ENCODE measurements at regions not wholly inside any gene's neighbourhood (a gene's known extent, or its start where the extent isn't known, plus 50 kb on each side); places are given as distances from the start of the nearest gene placed in this dataset.

GRCh38 chr9:75429531-75430475 is 341.5 kb downstream of the OSTF1 start:
- H3K9ac ChIP-seq, result no peak overlapping the region
- H3K36me3 ChIP-seq (ENCODE audit: insufficient read depth), result no peaks in the 10 kb centered on the region
- H3K4me1 ChIP-seq (ENCODE audit: low read depth, poor library complexity, severe bottlenecking), result no peaks in the 10 kb centered on the region
- no peak for TF ChIP-seq CTCF (conservative IDR thresholded peaks at IDR 0.05; ENCODE audit: low read depth, low read length)
- H3K79me2 ChIP-seq (ENCODE audit: insufficient read depth, low read depth), result no peaks in the 10 kb centered on the region
- no peak overlapping the region for H2AFZ ChIP-seq (ENCODE audit: low read depth)
- H3K27me3 ChIP-seq (ENCODE audit: insufficient read depth, low read depth), result no peaks in the 10 kb centered on the region
- H3K4me3 ChIP-seq (IDR thresholded peaks at IDR 0.05; ENCODE audit: insufficient read depth, low read depth, low read length), result no peak overlapping the region
- H4K20me1 ChIP-seq (ENCODE audit: insufficient read depth), result no peaks in the 10 kb centered on the region
- no peak overlapping the region for H3K4me2 ChIP-seq
- H3K27ac ChIP-seq, result no peak overlapping the region

GRCh38 chr9:75431375-75431774 is 343.1 kb downstream of the OSTF1 start:
- Histone ChIP-seq H3K79me2 (ENCODE audit: insufficient read depth, low read depth) (no peaks in the 10 kb centered on the region), H2AFZ (ENCODE audit: low read depth) (no peak overlapping the region), H3K4me3 (IDR thresholded peaks at IDR 0.05; ENCODE audit: insufficient read depth, low read depth, low read length) (no peak overlapping the region), H3K27me3 (ENCODE audit: insufficient read depth, low read depth) (no peaks in the 10 kb centered on the region), H4K20me1 (ENCODE audit: insufficient read depth) (no peaks in the 10 kb centered on the region), H3K36me3 (ENCODE audit: insufficient read depth) (no peaks in the 10 kb centered on the region), H3K27ac (no peak overlapping the region), H3K4me1 (ENCODE audit: low read depth, poor library complexity, severe bottlenecking) (no peaks in the 10 kb centered on the region), H3K9ac (no peak overlapping the region), H3K4me2 (no peak overlapping the region)
- no peak for TF ChIP-seq CTCF (conservative IDR thresholded peaks at IDR 0.05; ENCODE audit: low read depth, low read length)

GRCh38 chr9:75432386-75432785 is 344.1 kb downstream of the OSTF1 start:
- Histone ChIP-seq H3K4me3 (IDR thresholded peaks at IDR 0.05; ENCODE audit: insufficient read depth, low read depth, low read length) (no peak overlapping the region), H3K27me3 (ENCODE audit: insufficient read depth, low read depth) (no peaks in the 10 kb centered on the region), H3K4me2 (no peak overlapping the region), H3K9ac (no peak overlapping the region), H3K27ac (no peak overlapping the region), H3K79me2 (ENCODE audit: insufficient read depth, low read depth) (no peaks in the 10 kb centered on the region), H4K20me1 (ENCODE audit: insufficient read depth) (no peaks in the 10 kb centered on the region), H3K36me3 (ENCODE audit: insufficient read depth) (no peaks in the 10 kb centered on the region), H3K4me1 (ENCODE audit: low read depth, poor library complexity, severe bottlenecking) (no peaks in the 10 kb centered on the region), H2AFZ (ENCODE audit: low read depth) (no peak overlapping the region)
- no peak for TF ChIP-seq CTCF (conservative IDR thresholded peaks at IDR 0.05; ENCODE audit: low read depth, low read length)

- Histone ChIP-seq H3K4me3 (IDR thresholded peaks at IDR 0.05; ENCODE audit: insufficient read depth, low read depth, low read length) (no peak overlapping the region), H3K79me2 (ENCODE audit: insufficient read depth, low read depth) (no peaks in the 10 kb centered on the region), H3K4me2 (no peak overlapping the region), H3K9ac (no peak overlapping the region), H3K27me3 (ENCODE audit: insufficient read depth, low read depth) (no peaks in the 10 kb centered on the region), H3K36me3 (ENCODE audit: insufficient read depth) (no peaks in the 10 kb centered on the region), H3K27ac (no peak overlapping the region), H2AFZ (ENCODE audit: low read depth) (no peak overlapping the region), H4K20me1 (ENCODE audit: insufficient read depth) (no peaks in the 10 kb centered on the region), H3K4me1 (ENCODE audit: low read depth, poor library complexity, severe bottlenecking) (no peaks in the 10 kb centered on the region)
- TF ChIP-seq CTCF (conservative IDR thresholded peaks at IDR 0.05; ENCODE audit: low read depth, low read length), result no peak
Measured at GRCh38 chr9:75432888-75433287, 344.6 kb downstream of the OSTF1 start.
